ENCODE measurements at regions not wholly inside any gene's neighbourhood (a gene's known extent, or its start where the extent isn't known, plus 50 kb on each side); places are given as distances from the start of the nearest gene placed in this dataset.
A peak's percentile ranks its signal among the peaks of the same experiment; 100 is the strongest.

DNA sequence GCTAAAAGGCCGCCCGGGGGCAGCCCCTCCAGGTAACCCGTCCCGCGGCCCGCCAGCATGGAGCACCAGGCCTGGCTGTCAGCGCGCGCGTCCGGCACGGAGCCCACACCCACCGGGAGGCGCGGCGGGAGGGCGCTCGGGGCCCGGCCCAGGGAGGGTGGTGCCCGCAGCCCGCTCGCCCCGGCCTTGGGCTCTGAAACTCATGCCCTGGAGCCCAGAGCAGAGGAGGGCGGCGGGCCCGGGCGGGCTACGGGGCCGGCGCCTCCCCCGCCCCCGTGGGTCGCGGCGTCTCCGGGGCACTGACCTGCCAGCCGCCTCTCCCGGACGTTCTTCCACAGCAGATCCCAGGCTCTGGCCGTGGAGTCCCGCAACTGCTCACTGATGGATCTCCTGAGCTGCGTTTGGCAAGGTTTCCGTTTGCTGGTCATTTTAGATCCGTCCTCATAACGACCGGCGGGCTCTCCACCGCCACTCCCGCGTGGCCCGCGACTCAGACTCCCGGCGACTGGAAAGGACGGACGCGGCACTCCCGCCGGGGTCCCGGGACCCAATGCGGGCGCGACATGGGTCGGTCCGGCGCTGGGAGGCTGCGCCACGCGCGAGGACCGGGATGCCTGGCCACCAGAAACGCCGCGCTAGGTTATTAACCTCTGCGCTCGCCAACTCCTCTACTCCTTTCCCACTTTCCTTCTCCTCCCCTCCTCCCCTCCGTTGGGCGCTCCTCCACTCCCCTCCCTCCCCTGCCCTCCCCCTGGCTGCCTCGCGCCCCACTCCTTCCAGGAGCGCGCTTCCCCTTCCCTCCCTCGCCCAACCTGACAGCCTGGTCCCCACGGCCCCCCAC lies 64.7 kb upstream of the STARD13 start:
- Histone ChIP-seq H2AFZ (ENCODE audit: low read length) (no peak overlapping the region), H3K9ac (ENCODE audit: extremely low read depth, insufficient read length, low read length) (no peak overlapping the region)

More for the DNA sequence above, 64.7 kb upstream of the STARD13 start:
- TF ChIP-seq CTCF (conservative IDR thresholded peaks at IDR 0.05): no peak
- no CpG with 5 or more reads among the region's 84 CpGs for WGBS (ENCODE audit: extremely low coverage, insufficient read length, low lambda C conversion rate)
- Histone ChIP-seq H2BK120ac (ENCODE audit: low read depth, low read length, poor library complexity, severe bottlenecking) (no peak overlapping the region), H4K5ac (ENCODE audit: insufficient read length, low read depth, low read length) (no peak overlapping the region), H3T11ph (ENCODE audit: low read length) (no peak overlapping the region), H2BK12ac (ENCODE audit: insufficient read length, low read depth, low read length) (no peak overlapping the region), H2BK20ac (ENCODE audit: low read depth, low read length, poor library complexity, severe bottlenecking) (no peak overlapping the region), H3K79me2 (ENCODE audit: insufficient read depth, low read length) (no peaks in the 10 kb centered on the region), H2AK5ac (ENCODE audit: insufficient read length, low read length) (no peak overlapping the region), H4K20me1 (ENCODE audit: control insufficient read depth, insufficient read depth, insufficient read length) (no peaks in the 10 kb centered on the region), H4K8ac (replicated peaks; ENCODE audit: insufficient read length, low read depth, low read length) (no peak overlapping the region), H3K23me2 (ENCODE audit: insufficient read length, low read depth, low read length, poor library complexity, severe bottlenecking) (peaks cover 5% of the 10 kb centered on the region), H3K4ac (ENCODE audit: low read depth, low read length) (no peak overlapping the region), H3K79me1 (ENCODE audit: insufficient read depth, low read depth, low read length, poor library complexity, severe bottlenecking) (no peaks in the 10 kb centered on the region), H3K18ac (ENCODE audit: insufficient read length, low read depth, low read length) (no peak overlapping the region), H2BK15ac (ENCODE audit: low read depth, low read length) (no peak overlapping the region), H3K56ac (ENCODE audit: insufficient read length, low read depth, low read length) (no peak overlapping the region), H3K4me2 (ENCODE audit: insufficient read depth, insufficient read length, low read length) (peak overlapping the region; percentile 74), H3K9me3 (ENCODE audit: control insufficient read depth, low read depth, low read length) (no peaks in the 10 kb centered on the region), H2BK5ac (ENCODE audit: insufficient read length, low read length) (no peak overlapping the region), H3K4me1 (ENCODE audit: insufficient read depth, low read length) (no peaks in the 10 kb centered on the region; the same call in 1 of the 2 replicates), H3K27me3 (ENCODE audit: insufficient read depth, low read length) (peaks cover 2% of the 10 kb centered on the region; the same call in 1 of the 2 replicates), H3K23ac (ENCODE audit: insufficient read length, low read depth, low read length) (no peak overlapping the region), H3K14ac (ENCODE audit: insufficient read depth, low read length) (peak overlapping the region; percentile 37; the same call in 1 of the 2 replicates), H3K27ac (ENCODE audit: insufficient read length, low read depth, low read length) (no peak overlapping the region), H4K91ac (ENCODE audit: insufficient read length, low read depth, low read length) (no peak overlapping the region)
- peak; percentile 32 for DNase-seq
- 0 out of 5 replicates have a peak, but pooled peaks cover 0 to 2% of the 10 kb centered on the region in 2 experiments for H3K9me3 Mint-ChIP-seq
- peaks cover 44% of the 10 kb centered on the region for H3K27me3 Mint-ChIP-seq (ENCODE audit: low read depth)
- peak overlapping the region; percentile 72 to 80 for H3K4me3 Mint-ChIP-seq
- no peaks in the 10 kb centered on the region; a peak in 2 of 7 replicates for H3K36me3 Mint-ChIP-seq (ENCODE audit: insufficient read depth in 1 of 3, low read depth in 3 of 3)
- no peak overlapping the region for H3K27ac Mint-ChIP-seq
- H3K4me1 Mint-ChIP-seq: peaks cover 7 to 10% of the 10 kb centered on the region in 2 experiments; a peak in 3 of 4 replicates
